MM.1S (cell line): ENCODE measurements at regions not wholly inside any gene's neighbourhood (a gene's known extent, or its start where the extent isn't known, plus 50 kb on each side); places are given as distances from the start of the nearest gene placed in this dataset.

Source experiments
- DNase-seq: peaks from one replicate; pipeline ENCODE4 v3.0.0-alpha.2; 2015
- H2AFZ ChIP-seq: fragments of 300-600 bp; sonication (generic); 2 replicates; pipeline ENCODE4 v1.6.0; 2016; ENCODE audit warnings: antibody characterized with exemption, low read length
- H3F3A ChIP-seq: fragments of 300-600 bp; sonication (generic); 2 replicates; pipeline ENCODE4 v1.6.1; 2016; ENCODE audit warnings: mild to moderate bottlenecking, antibody characterized with exemption, low read length, moderate library complexity, mixed read lengths; ENCODE audit not compliant: insufficient read depth
- H3K27ac ChIP-seq: fragments of 300-600 bp; sonication (generic); 2 replicates; pipeline ENCODE4 v1.5.1; 2016; ENCODE audit warnings: mild to moderate bottlenecking, low read length
- H3K27me3 ChIP-seq: fragments of 300-600 bp; sonication (generic); replicated peaks from 2 replicates; pipeline ENCODE4 v1.6.0; 2016; ENCODE audit warnings: low read length; ENCODE audit not compliant: insufficient read depth
- H3K36me3 ChIP-seq: fragments of 300-600 bp; sonication (generic); replicated peaks from 2 replicates; pipeline ENCODE4 v1.6.1; 2016; ENCODE audit warnings: mild to moderate bottlenecking, low read length, mixed read lengths; ENCODE audit not compliant: insufficient read depth
- H3K4me1 ChIP-seq: fragments of 300-600 bp; sonication (generic); 2 replicates; pipeline ENCODE4 v1.6.1; 2016; ENCODE audit warnings: low read length, mixed read lengths
- H3K4me2 ChIP-seq: fragments of 300-600 bp; sonication (generic); 2 replicates; pipeline ENCODE4 v1.6.0; 2016; ENCODE audit warnings: low read depth, low read length
- H3K4me3 ChIP-seq: fragments of 300-600 bp; sonication (generic); 2 replicates; pipeline ENCODE4 v1.5.1; 2016; ENCODE audit warnings: low read length, mixed read lengths
- H3K79me2 ChIP-seq: fragments of 300-600 bp; sonication (generic); 2 replicates; pipeline ENCODE4 v1.6.1; 2016; ENCODE audit warnings: mixed run types, low read length, mixed read lengths
- H3K9ac ChIP-seq: fragments of 300-600 bp; sonication (generic); 2 replicates; pipeline ENCODE4 v1.6.1; 2016; ENCODE audit warnings: low read length, mixed read lengths
- H3K9me2 ChIP-seq: fragments of 300-600 bp; sonication (generic); replicated peaks from 2 replicates; pipeline ENCODE4 v1.6.1; 2016; ENCODE audit warnings: mild to moderate bottlenecking, low read length, mixed read lengths; ENCODE audit not compliant: insufficient read depth
- H3K9me3 ChIP-seq: fragments of 300-600 bp; sonication (generic); replicated peaks from 2 replicates; pipeline ENCODE4 v1.6.1; 2016; ENCODE audit warnings: mild to moderate bottlenecking, low read length, mixed read lengths; ENCODE audit not compliant: insufficient read depth
- H4K20me1 ChIP-seq: fragments of 300-600 bp; sonication (generic); 2 replicates; pipeline ENCODE4 v1.6.1; 2016; ENCODE audit warnings: mild to moderate bottlenecking, low read length, moderate library complexity, mixed read lengths; ENCODE audit not compliant: insufficient read depth
- EZH2 ChIP-seq: fragments of 300-600 bp; sonication (generic); optimal IDR thresholded peaks from 2 replicates; pipeline ENCODE3; 2017; ENCODE audit warnings: low read depth, mild to moderate bottlenecking, antibody characterized with exemption, low read length, mixed read lengths
- EZH2phosphoT487 ChIP-seq: fragments of 300-600 bp; sonication (generic); IDR thresholded peaks from 2 replicates; pipeline ENCODE4 v1.6.1; 2018; ENCODE audit warnings: antibody characterized with exemption, low read length
- TF ChIP-seq, protein P1 (sequence below): fragments of 300-600 bp; sonication (generic); IDR thresholded peaks from 2 replicates; pipeline ENCODE4 v1.5.1; 2016; ENCODE audit warnings: antibody characterized with exemption, low read length, mixed read lengths

DNA sequence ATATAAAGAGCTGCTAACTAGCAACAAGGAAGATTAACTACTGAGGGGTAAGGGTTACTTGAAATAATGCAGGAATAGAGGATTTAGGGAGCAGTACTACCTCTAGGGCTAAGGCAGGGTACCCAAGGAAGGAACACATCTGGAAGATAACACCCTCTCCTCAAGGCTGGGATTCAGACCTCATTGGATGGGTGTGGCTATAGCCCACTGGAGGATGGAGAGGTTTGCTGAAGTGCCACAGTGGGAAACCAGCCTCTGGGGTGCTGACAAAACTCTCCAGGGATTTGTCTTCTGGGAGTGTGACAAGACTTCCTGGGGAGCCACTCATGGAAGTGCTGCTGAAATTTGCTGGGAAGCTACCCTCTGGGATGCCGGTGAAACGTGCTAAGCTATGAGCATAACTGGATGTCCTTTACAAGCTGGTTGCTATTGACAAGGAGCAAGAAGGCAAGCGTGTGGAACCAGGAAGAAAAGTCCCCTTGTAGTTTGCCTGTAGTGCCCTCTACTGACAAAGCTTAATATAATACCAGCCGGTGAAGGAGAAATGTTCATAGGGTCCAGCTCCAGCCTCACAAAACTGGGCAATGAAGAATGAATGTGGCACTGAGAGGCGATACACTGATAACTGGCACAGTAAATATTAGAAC is 122.8 kb upstream of the USP24 start:
- H3K4me2 ChIP-seq: no peak overlapping the region
- no peaks in the 10 kb centered on the region for H3K9me3 ChIP-seq
- no peak overlapping the region for H3K27ac ChIP-seq
- no peak overlapping the region for H3K9ac ChIP-seq
- TF ChIP-seq EZH2phosphoT487 (no peak), EZH2 (no peak)
- TF ChIP-seq, protein P1, sequence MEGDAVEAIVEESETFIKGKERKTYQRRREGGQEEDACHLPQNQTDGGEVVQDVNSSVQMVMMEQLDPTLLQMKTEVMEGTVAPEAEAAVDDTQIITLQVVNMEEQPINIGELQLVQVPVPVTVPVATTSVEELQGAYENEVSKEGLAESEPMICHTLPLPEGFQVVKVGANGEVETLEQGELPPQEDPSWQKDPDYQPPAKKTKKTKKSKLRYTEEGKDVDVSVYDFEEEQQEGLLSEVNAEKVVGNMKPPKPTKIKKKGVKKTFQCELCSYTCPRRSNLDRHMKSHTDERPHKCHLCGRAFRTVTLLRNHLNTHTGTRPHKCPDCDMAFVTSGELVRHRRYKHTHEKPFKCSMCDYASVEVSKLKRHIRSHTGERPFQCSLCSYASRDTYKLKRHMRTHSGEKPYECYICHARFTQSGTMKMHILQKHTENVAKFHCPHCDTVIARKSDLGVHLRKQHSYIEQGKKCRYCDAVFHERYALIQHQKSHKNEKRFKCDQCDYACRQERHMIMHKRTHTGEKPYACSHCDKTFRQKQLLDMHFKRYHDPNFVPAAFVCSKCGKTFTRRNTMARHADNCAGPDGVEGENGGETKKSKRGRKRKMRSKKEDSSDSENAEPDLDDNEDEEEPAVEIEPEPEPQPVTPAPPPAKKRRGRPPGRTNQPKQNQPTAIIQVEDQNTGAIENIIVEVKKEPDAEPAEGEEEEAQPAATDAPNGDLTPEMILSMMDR: peak; percentile 47
- DNase-seq: peak; percentile 31
- H3K79me2 ChIP-seq: no peaks in the 10 kb centered on the region
- H3K36me3 ChIP-seq: no peaks in the 10 kb centered on the region
- no peaks in the 10 kb centered on the region for H3K9me2 ChIP-seq
- no peaks in the 10 kb centered on the region for H4K20me1 ChIP-seq
- no peaks in the 10 kb centered on the region for H3F3A ChIP-seq
- H3K4me1 ChIP-seq: no peaks in the 10 kb centered on the region
- H2AFZ ChIP-seq: 0 out of 2 replicates have a peak overlapping the region, but pooled peaks have one; percentile 16
- H3K27me3 ChIP-seq: no peaks in the 10 kb centered on the region
- no peak overlapping the region for H3K4me3 ChIP-seq

DNA sequence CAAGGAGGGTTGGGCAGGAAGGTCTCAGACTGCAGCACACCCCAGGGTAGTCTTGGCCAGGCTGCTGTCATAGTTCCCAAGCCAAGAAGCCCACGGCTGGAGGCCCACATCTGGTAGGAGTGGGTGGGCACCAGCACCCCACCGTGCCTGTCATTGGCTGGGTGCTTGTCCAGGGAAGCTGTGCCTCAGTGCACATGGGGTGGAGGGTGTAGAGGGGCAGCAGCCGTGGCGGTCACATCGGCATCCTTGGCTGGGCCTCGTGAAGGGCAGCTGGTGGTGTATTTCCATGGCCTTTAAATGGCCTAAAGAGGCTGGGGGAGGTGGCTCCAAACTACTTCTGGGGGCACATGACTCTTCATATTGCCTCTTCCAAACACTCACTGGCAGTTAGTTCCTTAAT is 119.6 kb upstream of the USP24 start:
- H3K4me2 ChIP-seq: no peak overlapping the region
- no peaks in the 10 kb centered on the region for H3K79me2 ChIP-seq
- no peak overlapping the region for H2AFZ ChIP-seq
- H3K27ac ChIP-seq: no peak overlapping the region
- TF ChIP-seq, protein P1: no peak
- TF ChIP-seq EZH2phosphoT487: no peak
- TF ChIP-seq EZH2: no peak
- no peak overlapping the region for H3K4me3 ChIP-seq
- no peak overlapping the region for H3K9ac ChIP-seq
- no peaks in the 10 kb centered on the region for H3K9me3 ChIP-seq
- H3F3A ChIP-seq: no peaks in the 10 kb centered on the region
- no peaks in the 10 kb centered on the region for H4K20me1 ChIP-seq
- no peaks in the 10 kb centered on the region for H3K36me3 ChIP-seq
- H3K9me2 ChIP-seq: no peaks in the 10 kb centered on the region
- no peak for DNase-seq
- no peaks in the 10 kb centered on the region for H3K27me3 ChIP-seq
- H3K4me1 ChIP-seq: no peaks in the 10 kb centered on the region

DNA sequence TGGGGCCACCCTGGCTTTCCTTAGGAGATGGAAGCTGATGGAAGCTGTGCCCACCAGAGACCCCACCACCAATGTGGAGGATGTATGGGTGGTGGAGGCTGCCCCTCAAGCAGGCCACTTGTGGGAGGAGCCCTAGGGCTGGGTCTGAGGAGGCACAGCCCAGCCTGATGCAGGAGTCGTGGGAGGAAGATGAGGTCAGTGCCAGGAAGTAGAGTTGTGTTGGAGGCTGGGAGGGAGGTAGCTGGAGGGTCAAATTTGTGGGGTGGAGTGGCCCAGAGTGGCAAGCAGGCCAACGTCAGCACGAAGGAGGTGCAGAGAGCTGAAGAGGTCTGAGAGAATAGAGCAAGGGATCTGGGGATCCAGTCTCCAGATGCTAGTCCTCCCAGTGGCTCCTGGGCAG is 119.0 kb upstream of the USP24 start:
- no peaks in the 10 kb centered on the region for H3K36me3 ChIP-seq
- no peak overlapping the region for H2AFZ ChIP-seq
- H3K27me3 ChIP-seq: no peaks in the 10 kb centered on the region
- DNase-seq: no peak
- H3K4me3 ChIP-seq: no peak overlapping the region
- no peaks in the 10 kb centered on the region for H3K4me1 ChIP-seq
- no peaks in the 10 kb centered on the region for H3K79me2 ChIP-seq
- no peak overlapping the region for H3K9ac ChIP-seq
- H4K20me1 ChIP-seq: no peaks in the 10 kb centered on the region
- H3K9me3 ChIP-seq: no peaks in the 10 kb centered on the region
- no peaks in the 10 kb centered on the region for H3K9me2 ChIP-seq
- no peak for TF ChIP-seq EZH2phosphoT487
- no peak overlapping the region for H3K4me2 ChIP-seq
- no peaks in the 10 kb centered on the region for H3F3A ChIP-seq
- H3K27ac ChIP-seq: no peak overlapping the region

DNA sequence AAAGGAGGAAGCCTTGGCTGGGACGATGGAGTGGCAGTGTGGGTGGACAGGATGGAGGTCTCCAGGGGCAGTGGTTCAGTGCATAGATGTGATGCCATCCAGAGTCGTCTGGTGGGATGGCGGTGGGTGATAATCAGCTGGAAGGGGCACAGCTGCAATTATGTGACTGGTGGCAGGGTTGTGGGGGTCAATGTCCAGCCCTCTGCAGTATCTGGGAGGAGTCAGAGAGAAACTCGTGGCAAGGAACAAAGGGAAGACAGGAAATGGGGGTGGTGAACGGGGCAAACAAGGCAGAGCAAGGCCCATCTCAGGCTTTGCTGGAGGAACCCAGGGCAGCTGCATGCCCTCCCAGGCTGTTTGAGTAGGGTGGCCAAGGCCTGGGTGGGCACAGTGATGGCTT is 118.3 kb upstream of the USP24 start:
- no peaks in the 10 kb centered on the region for H3K27me3 ChIP-seq
- H3K36me3 ChIP-seq: no peaks in the 10 kb centered on the region
- DNase-seq: no peak
- H4K20me1 ChIP-seq: no peaks in the 10 kb centered on the region
- no peaks in the 10 kb centered on the region for H3K9me3 ChIP-seq
- no peak overlapping the region for H2AFZ ChIP-seq
- H3K79me2 ChIP-seq: no peaks in the 10 kb centered on the region
- no peak overlapping the region for H3K27ac ChIP-seq
- H3K9ac ChIP-seq: no peak overlapping the region
- no peak overlapping the region for H3K4me3 ChIP-seq
- no peak overlapping the region for H3K4me2 ChIP-seq
- H3F3A ChIP-seq: no peaks in the 10 kb centered on the region
- no peaks in the 10 kb centered on the region for H3K4me1 ChIP-seq
- H3K9me2 ChIP-seq: no peaks in the 10 kb centered on the region
- TF ChIP-seq EZH2: no peak
- TF ChIP-seq, protein P1: no peak
- TF ChIP-seq EZH2phosphoT487: no peak
